Fibroblast of skin of left biceps (primary cell): ENCODE measurements at regions not wholly inside any gene's neighbourhood (a gene's known extent, or its start where the extent isn't known, plus 50 kb on each side); places are given as distances from the start of the nearest gene placed in this dataset.

Source experiments
- DNase-seq, 2 experiments: peaks; one replicate each; pipeline ENCODE4 v3.0.0-alpha.2; 2013; ENCODE audit warnings: low read depth in 2 of 2

DNA sequence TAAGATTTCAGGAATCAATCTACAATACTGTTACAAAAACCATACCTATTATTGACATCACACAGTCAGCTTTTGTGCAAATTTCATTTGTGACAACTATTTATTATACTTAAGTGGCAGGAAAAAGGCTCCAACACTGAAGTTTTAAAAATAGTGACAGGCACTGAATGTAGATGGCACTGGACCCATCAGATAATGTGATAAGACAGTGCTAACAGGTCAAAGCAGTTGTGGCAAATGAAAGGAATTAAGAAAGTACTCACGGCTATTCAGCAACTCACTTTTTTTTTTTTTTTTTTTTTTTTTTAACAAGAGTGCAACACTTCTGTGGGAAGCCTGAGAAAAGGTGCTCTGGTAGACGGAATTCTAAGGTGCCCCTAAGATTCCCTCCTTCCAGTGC, 115.0 kb upstream of the MEF2C start:
- no peak for DNase-seq

DNA sequence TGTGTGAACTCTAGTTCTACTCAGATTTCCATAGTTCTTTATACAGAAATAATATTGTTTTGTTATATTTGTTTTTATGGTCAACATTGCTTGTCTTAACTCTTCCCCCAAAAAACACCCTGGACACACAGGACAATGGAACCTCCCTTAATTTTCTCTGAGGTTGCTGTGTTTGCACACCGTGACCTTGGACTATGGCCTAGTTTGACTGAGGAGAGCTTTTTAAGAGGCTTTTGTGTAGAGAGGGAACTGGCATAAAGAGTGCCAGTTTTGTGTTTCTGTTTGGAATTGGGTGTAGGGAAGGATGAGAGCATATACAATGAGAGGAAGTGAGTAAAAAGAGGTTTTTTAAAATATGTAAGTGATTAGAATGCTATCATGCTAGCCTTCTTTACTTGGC, 101.1 kb upstream of the MEF2C start:
- DNase-seq, result no peak

GRCh38 chr5:88979726-88980125, 96.7 kb upstream of the MEF2C start:
- no peak for DNase-seq

- DNase-seq, result peak; percentile 56 to 58
Observed at GRCh38 chr5:88979244-88979643, 96.3 kb upstream of the MEF2C start.

GRCh38 chr5:88976914-88977313, 93.9 kb upstream of the MEF2C start:
- no peak for DNase-seq

GRCh38 chr5:88967633-88968585, 84.9 kb upstream of the MEF2C start:
- DNase-seq, result no peak

DNA sequence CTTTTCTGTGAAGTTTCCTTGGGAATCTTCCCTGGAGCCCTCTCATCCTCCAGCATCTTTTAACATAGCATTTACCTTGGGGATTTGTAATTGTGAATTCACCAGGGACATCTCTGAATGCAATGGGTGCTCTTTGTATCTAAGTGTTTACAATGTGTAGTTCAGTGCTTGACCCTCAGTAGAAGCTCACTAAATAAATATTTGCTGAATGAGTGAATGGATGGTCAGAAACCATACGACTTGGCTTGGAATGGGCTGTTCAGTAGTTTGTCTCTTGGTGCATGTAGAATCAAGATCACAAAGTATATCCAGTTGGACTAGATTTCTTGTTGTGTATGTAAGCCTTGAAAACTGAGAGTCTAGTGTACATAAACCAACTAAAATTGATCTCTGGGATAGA, 81.8 kb upstream of the MEF2C start:
- no peak for DNase-seq

DNA sequence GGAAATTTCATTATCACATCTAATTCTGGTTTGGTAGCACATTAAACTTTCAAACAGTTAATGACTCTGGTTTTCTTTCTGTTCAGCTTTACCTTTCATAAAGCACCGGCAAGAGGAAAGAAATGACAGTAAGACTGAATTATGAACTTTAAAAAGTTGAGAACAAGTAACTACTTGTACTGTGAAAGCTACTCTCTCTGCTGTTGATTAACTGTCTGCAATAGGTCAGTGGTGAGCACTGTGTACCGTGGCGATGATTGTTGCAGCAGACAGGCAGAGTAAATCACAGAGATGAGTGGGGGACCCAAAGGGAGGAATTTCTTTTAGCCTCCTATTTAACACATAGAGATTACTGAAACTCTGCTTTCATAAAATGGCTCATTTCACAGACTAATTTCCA, 74.0 kb upstream of the MEF2C start:
- no peak for DNase-seq

- DNase-seq, result no peak
Observed at GRCh38 chr5:88956416-88956815, 73.4 kb upstream of the MEF2C start.

DNA sequence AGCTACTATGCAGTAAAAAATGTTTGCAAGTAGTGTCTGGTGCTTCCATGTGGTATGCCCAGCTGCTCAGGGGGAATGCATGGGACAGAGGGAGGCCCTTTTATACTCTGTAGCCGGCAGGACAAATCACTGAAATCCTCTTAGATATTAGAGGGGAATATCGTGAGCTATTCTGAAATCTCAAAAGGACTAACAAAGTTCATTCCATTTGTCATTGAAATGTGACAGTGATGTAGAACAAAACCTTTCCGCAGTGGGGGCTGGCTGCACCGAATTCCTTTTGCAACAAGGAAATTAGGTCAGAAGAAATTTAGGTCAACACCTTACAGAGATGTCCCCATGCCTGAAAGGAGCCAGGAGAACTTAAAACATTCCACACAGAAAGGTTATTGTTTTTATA, 72.4 kb upstream of the MEF2C start:
- no peak for DNase-seq

- no peak for DNase-seq
Observed at GRCh38 chr5:88954511-88954910, 71.5 kb upstream of the MEF2C start.

DNA sequence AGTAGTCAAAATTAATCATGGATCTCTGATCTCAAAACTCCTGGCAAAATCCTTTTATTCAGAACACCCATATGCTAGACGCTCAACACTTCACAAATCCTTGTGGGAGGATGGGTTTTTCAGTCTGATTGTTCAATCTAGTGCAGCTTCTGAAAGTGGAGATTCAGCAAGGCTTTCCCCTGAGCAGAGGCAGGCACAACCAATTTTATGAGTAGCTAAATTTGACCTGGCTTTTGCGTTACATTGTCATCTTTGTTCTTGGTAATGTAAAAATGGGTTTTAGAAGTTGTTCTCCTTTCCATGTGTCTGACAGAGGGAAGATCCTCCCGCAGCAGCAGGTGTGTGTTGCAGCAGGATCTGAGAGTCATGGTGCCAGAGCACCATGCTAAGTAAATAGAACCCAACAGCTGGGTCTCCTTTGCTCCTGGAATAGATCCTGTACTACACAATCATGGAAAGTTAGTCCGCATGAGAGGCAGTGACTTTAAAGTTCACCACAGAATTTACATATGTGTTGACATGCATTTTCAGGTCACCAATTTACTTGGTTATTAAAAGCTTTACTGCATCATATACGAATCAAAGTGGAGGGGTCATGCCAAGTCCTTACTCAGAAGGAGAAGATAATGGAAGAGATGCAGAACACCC, 70.1 kb upstream of the MEF2C start:
- DNase-seq, result no peak

- DNase-seq, result peak in 1 of 2 experiments; percentile 13
Observed at GRCh38 chr5:88952344-88952743, 69.4 kb upstream of the MEF2C start.

GRCh38 chr5:88951457-88951856, 68.5 kb upstream of the MEF2C start:
- DNase-seq, result no peak

DNA sequence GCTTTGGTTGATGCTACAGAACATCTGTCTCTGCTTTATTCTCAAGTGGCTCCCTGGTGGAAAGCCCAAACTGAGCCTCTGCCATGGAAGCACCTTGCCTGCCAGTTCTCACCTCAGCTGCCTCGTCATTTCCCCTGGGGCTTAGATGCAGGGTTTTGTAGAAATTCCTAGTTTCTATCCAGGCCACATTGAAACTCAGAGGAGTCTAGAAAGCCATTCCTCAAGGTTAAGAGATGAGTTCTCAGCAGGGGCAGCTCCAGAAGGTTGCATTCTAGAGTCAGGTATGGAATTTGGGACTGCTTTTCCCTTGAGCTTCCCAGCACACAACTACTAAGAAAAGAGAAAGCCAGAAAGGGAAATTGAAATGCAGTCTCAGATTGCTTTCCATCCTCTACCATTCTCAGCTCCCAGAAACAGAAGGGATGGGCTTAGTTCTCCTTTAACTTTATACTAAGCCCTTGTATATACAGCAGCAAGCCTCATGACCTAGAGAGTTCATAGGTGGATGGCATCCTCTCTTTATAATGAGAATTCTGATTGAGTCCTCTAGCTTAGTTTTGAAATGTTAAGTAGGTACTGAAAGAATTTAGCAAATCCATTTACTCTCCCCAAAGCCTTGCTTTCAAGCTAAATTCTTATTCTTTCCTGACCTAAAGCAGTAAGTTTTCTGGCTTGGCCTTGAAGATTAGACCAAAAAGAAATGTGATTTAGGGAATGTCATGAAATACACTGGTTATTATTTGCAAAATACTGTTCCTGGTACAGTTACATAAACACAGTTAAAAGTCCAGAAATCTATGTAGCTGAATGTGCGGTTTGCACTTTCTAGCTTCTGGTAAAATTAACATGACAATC, 66.0 kb upstream of the MEF2C start:
- DNase-seq, result no peak

DNA sequence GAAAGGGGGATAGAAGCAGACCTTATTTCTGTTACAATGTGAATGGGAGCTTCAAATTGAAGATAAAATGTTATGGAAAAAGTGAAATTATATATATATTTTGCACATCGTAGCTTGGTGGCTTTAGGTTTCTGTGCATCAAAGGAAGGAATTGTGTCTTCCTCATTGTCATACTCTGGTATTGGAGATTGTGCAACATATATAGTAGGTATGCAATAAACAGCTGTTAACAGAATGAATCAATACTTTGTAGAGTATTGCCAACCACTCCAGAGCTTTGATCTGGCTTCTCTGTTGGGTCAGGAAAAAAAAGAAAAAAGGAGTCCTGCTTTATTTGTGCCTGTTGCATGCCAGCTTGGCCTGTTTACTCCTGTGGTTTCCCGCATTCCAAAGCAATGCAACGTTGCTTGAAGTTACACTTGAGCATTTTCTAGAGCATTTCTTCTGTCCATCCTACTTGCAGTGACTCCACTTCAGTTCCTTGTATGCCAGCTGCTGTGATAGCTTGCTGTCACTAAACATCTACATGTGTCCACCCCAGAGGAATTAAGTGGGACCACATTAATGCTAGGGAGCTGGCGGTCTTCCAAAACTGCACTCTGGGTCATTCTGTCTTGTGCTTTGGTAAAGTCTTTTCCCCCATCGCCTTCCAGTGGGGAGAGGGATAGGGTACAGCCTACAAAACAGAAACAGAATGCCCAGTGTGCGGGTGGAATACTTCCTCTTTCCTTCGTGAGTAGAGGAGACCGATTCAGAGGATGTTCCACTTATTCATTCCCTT, 62.0 kb upstream of the MEF2C start:
- DNase-seq, result no peak

- DNase-seq, result no peak
Observed at GRCh38 chr5:88941581-88941980, 58.6 kb upstream of the MEF2C start.

DNA sequence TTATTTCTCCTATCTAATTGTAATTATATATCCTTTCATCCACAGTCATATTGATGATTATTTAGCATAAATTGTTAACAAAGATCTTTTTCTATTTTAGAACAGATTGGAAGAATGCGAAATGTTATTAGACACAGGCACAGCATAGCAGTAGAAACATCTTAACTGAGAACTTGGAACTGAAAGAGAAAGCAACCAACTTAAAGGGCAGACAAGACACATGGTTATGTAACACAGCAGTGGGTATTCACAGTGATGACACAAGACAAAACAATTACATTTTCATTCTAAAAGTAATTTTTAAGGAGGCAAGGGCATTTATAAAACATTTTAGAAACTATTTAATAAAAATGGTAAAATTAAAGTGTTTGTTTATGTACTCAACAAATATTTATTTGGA, 57.7 kb upstream of the MEF2C start:
- no peak for DNase-seq

- DNase-seq, result no peak
Observed at GRCh38 chr5:88939300-88939699, 56.3 kb upstream of the MEF2C start.

DNA sequence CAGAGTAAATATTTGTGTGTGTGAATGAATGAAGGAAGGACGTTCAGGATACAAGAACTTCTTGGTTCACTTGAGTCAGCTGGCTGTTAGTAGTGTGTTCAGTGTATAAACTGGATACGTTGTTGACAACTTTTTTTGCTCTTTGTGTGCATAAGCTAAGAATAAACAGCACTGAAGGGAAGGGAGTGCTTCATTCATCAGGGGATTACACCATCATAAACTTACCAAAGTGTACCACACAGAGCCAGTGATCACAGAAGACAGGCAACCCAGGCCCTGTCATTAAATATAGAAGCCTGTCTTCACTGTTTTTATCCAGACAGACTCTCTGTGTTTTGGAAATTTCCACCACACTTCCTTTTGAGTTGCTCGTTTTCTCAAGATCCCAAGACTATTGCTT, 55.5 kb upstream of the MEF2C start:
- no peak for DNase-seq

DNA sequence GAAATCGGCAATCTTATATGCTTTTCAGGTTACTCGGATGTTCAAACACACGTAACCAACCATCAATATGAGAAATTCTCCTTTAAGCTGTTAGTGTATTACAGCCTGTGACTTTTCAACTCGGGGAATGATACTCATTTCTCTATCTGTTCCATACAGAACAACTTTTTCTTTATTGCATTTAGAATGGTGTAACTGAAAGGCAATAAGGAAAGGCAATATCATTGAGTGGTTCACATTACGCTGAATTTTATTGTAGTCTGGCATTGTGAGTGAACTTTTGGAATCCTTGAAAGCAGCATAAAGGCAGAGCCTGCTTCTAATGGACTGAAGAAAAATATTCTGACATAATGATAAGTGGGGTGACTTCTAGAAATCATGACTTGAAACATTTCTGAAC, 54.4 kb upstream of the MEF2C start:
- DNase-seq, result no peak

- DNase-seq, result peak in 1 of 2 experiments; percentile 32
Observed at GRCh38 chr5:88934439-88934838, 51.5 kb upstream of the MEF2C start.
